GM04504 (cell line): ENCODE measurements at regions not wholly inside any gene's neighbourhood (a gene's known extent, or its start where the extent isn't known, plus 50 kb on each side); places are given as distances from the start of the nearest gene placed in this dataset.

Experiments used
- DNase-seq: peaks from one replicate; pipeline ENCODE4 v3.0.0-alpha.2; 2012; ENCODE audit warnings: low read depth

GRCh38 chr4:67122029-67122428, 423.3 kb downstream of the CENPC start:
- DNase-seq: no peak

GRCh38 chr4:67120369-67120768, 424.9 kb downstream of the CENPC start:
- DNase-seq: no peak

- no peak for DNase-seq
Observed at GRCh38 chr4:67109276-67109675, 436.0 kb downstream of the CENPC start.

GRCh38 chr4:67106861-67107460, 438.3 kb downstream of the CENPC start:
- no peak for DNase-seq

- no peak for DNase-seq
Observed at GRCh38 chr4:67104145-67104544, 441.2 kb downstream of the CENPC start.

GRCh38 chr4:67103001-67103747, 442.1 kb downstream of the CENPC start:
- no peak for DNase-seq

- no peak for DNase-seq
Observed at GRCh38 chr4:67101612-67102011, 443.7 kb downstream of the CENPC start.

GRCh38 chr4:67092351-67092750, 453.0 kb downstream of the CENPC start:
- no peak for DNase-seq

- no peak for DNase-seq
Observed at GRCh38 chr4:67091673-67092072, 453.6 kb downstream of the CENPC start.

GRCh38 chr4:67087897-67088296, 457.4 kb downstream of the CENPC start:
- no peak for DNase-seq

GRCh38 chr4:67084783-67085182, 460.5 kb downstream of the CENPC start:
- DNase-seq: no peak

GRCh38 chr4:67083496-67083895, 461.8 kb downstream of the CENPC start:
- no peak for DNase-seq

GRCh38 chr4:67082746-67083145, 462.6 kb downstream of the CENPC start:
- DNase-seq: no peak

- no peak for DNase-seq
Observed at GRCh38 chr4:67080046-67080557, 465.2 kb downstream of the CENPC start.

GRCh38 chr4:67071641-67072040, 473.7 kb downstream of the CENPC start:
- no peak for DNase-seq

GRCh38 chr4:67055319-67055718, 490.0 kb downstream of the CENPC start:
- no peak for DNase-seq

- DNase-seq: no peak
Observed at GRCh38 chr4:67054896-67055295, 490.4 kb downstream of the CENPC start.

- DNase-seq: no peak
Observed at GRCh38 chr4:67052814-67053675, 492.3 kb downstream of the CENPC start.

GRCh38 chr4:67051000-67051789, 494.1 kb downstream of the CENPC start:
- DNase-seq: no peak

- no peak for DNase-seq
Observed at GRCh38 chr4:67049446-67049845, 495.9 kb downstream of the CENPC start.

- DNase-seq: no peak
Observed at GRCh38 chr4:67048530-67048929, 496.8 kb downstream of the CENPC start.

- no peak for DNase-seq
Observed at GRCh38 chr4:67040315-67040714, 505.0 kb downstream of the CENPC start.
